GM18498 (cell line): ENCODE measurements at regions not wholly inside any gene's neighbourhood (a gene's known extent, or its start where the extent isn't known, plus 50 kb on each side); places are given as distances from the start of the nearest gene placed in this dataset.
"Not testable (repeated sequence)": the region's sequence is repeated elsewhere in the genome, so short reads cannot be mapped to it uniquely, and the experiment has no call there.

Experiments used
- ATAC-seq: cut with Tn5 transposase; IDR thresholded peaks from one replicate; pipeline ENCODE4 v1.9.1; 2021; ENCODE audit warnings: mild to moderate bottlenecking, moderate library complexity; ENCODE audit not compliant: unreplicated experiment

DNA sequence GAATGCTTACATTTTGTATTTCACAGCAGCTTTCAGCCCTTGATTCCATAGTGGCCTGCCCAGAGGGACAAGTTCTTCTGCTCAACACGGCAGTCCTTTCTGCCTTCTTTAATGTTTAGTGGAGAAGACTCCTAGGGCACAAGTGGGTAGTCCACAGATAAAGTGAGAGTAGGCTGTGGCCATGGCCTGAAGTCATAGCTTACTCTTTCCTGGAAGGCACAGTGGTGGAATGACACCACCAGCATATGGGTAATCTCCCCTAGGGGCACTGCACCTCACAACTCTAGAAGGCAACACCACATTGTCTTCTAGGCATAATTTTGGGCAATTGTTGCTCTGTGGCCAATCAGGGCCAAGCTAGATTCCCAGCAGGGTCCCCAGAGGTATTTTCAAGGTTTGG is 155.4 kb upstream of the MAMLD1 start:
- no peak for ATAC-seq

DNA sequence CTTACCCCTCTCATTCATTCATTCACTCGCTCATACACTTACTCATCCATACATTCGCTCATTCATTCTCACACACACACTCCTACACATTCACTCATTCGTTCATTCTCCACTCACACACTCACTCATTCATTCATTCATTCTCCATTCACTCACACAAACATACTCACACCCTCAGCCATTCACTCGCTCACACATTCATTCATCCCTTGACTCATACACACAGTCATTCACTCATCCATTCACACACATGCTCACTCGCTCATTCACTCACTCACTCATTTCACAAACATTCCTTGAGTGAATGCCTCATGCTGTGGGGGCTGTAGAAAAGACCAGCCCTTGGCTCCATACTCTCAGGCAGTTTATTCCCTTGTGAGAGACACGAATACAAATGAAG is 151.1 kb upstream of the MAMLD1 start:
- ATAC-seq, result no peak

DNA sequence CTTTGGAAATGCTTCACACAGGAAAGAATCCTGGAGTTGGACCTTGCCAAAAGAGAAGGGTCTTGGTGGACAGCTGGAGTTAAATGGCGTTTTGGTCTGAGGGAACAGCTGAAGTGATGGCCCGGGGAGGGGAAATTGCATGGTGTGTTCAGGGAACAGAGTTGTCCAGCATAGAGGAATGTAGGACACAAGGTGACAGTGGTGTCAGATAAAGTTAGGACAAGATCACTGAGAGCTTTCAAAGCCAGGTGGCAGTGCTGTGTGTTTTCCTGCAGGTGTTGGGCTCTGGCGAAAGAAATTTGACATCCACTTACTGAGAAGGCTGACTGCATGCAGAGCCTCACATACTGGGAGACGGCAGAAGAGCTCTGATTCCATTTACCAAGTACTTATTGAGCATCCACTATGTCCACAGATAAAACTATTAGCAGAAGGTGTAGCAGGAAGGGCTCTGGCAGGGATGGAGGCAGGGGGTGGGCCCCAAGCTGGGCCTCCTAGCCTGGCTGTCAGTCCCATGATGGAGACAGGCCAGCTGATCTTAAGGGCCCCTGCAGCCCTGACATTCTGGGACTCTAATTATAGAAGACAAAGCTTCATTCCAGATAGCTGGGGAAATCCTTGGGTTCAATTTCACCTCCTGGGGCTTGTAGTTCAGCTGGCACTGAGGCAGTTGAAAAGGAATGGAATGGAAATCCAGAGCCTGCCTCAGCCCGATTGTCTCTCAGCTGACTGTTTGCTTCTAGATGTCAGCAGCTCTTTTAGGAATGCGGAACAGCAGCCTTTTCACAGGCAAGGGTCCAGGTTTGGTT is 150.2 kb upstream of the MAMLD1 start:
- no peak for ATAC-seq

DNA sequence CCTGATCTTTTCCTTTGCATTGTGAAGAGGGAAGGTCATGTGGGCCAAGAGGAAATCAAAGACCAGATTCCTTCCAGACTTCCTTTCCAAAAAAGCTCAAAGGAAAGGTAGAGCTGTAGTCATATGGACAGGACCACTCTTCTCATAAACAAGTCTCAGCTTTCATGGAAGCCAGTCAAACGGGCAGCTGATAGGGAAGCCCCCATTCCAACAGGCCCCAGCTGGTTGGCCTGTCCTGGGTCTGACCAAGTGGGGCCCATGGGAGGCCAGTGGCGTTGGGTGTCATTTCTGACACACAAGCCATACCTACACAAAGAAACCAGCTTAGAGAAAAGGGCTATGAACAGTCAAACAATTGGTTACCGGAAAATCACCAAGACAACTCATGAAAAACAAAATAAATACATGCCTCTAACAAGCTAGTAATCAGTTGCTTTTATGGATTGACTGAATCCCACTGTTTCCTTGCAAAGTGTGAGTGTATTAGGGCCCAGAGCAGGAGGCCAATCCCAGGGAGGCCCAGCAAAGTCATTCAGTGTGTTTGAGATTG is 149.6 kb upstream of the MAMLD1 start:
- no peak for ATAC-seq

DNA sequence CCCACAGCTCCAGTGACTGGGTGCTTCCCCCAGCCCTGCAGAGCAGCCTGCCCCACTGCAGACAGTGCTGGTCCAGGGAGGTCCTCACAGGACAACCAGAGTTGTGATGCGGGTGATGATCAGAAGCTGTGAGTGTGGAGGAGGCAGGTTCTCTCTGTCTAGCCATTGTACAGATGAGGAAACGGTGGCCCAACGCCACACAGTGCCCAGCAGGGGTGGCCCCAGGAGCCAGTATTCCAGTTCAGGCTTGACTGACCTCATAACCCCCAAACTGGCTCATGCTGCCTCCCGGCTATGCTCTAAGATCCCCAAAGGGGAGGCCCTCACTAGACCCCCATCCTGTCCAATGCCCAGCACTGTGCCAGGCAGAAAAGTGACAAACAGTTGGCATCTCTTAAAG is 147.1 kb upstream of the MAMLD1 start:
- not testable (repeated sequence) for ATAC-seq

DNA sequence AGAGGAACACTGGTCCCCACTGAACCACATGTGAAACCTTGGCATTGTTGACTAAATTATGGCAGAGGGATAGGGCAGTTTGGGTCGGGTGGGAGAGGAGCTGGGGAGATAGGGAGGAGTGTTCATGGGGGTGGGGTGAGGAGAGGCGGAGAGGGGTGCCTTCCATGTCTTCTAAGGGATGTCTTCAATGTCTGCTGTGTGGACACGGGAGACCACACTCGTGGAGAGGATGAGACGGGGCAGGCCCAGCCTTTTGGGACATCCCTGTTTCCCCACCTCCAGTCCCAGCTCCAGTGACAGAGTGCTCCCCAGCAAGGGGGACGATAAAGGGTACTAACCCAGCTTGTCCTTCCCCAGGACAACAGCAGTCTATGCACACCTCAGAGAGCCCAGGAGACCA is 146.4 kb upstream of the MAMLD1 start:
- no peak for ATAC-seq

DNA sequence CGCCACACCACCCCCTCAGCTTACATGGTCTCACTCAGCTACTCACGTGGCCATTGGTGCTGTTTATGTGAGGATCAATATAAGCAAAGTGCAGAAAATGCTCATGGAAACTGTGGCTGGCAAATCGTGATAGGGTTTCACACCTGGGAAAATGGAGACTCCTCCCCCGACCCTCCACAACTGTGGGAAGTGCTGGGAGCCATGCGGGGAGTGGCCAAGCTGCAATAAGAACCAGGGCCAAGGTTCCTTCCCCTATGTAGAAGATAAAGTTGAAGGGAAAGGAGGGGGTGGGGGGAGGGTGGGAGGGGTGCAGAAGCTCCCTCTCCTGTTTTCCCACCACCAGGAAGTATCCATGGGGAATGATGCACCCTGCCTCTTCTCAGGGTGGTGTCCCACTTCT is 145.5 kb upstream of the MAMLD1 start:
- ATAC-seq, result no peak

DNA sequence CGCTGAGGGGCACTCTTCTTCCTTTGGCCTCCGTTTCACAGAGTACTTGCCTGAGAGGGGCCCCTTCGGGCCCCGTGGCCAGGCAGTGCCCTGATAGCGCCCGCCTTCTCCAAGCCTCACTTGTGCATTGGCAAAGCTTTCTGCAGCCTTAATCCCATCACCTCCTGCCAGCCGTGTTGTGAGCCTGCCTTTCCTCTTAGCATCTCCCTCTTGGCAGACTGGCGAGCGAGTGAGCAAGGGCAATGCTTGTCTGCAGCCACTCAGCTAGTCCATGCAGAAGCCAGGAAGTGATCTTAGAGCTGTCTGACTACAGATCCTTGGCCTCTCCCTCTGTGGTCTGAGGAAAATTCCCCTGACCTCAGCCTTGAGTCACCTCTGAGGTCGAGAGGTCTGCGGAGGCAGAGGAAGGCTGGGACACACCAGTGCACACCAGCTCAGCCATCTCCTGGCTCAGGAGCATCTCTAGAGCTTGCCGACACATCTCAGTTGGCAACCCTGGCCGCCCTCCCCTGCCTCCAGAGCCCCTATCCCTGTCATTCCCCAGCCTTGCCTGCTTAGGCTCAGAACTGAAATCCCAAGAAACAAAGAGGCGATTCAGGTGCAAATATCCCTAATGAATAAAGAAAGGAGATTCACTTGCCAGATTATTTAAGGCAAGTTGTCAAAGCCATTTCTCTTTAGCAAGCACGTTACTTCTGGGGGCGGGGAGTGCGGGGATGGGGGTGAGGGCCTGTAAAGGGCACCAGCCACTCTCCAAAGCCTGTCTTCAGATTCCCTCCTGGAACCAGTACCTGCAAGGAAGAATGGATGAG is 143.5 kb upstream of the MAMLD1 start:
- ATAC-seq, result no peak

DNA sequence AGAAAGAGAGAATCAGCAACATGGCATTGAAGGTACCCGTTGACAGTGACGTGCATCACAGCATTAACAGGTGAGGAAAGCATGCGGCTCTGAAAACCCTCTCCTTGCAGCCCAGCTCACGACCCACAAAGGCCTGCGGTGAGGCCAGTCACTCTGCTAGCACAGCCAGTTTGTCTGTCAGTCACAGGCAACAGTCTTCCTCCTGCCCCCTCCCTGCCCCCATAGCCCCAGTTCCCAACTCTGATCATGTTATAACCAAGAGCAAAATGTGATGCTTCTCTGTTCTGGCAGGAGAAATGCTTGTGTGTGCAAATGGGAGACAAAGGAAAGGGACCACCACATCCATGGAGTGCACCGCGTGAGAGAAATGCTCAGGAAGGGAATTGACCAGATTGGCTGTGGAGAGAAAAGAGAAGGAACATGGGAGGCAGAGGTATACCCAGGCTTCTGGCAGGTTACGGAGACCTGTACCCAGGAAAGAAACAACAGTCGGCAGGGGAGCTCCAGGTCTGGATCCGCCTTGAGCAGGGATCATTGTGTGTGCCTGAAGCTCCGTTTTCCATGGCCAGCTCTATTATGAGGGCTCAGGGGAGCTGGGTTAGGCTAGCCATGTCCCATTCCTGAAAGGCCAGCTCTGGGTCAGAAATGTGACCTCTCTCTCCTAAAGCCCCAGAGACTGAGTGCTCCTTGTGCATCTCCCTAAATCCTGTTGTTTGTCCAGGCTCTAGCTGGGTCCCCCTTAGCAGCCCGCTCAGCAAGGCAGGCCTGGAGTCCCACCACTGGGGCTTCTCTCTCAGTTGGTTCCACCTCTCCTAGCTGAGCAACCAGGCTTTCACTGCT is 139.7 kb upstream of the MAMLD1 start:
- ATAC-seq, result no peak

DNA sequence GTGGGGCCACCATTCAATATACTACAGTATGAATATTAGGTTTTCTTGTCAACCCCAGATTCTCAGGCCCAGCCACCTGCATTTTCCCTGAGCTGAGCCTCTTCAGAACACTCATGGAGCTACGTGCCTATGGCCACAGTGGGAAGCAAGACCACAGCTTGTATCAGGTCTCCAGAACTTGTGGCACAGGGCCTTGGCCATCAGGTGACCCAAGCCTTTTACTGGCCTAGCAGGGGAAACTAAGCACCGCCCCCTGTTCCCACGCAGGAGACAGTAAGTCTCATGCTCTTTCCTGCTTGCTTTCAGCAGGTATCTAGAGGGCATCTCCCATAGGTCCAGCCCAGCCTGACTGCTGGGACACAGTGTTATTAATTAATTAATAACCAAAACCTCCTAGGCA is 138.4 kb upstream of the MAMLD1 start:
- no peak for ATAC-seq

DNA sequence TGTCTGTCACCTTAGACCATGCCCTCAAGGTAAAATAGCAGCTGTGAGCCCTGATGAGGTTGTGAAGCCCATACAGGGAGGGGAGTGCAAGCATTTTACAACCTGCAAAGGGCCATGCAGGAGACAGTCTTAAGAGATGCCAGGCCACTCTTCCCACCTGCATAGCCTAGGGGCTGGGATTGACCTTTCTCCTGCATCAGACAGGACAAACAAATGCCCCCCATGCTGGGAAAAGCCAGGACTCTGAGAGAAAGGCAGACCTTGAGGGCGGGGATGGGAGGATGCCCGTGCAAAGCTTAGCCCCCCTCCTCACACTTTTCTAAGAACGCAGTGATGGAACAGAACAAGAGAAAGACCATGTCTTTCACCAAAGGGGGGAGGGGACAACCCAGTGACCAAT is 137.9 kb upstream of the MAMLD1 start:
- ATAC-seq, result no peak

DNA sequence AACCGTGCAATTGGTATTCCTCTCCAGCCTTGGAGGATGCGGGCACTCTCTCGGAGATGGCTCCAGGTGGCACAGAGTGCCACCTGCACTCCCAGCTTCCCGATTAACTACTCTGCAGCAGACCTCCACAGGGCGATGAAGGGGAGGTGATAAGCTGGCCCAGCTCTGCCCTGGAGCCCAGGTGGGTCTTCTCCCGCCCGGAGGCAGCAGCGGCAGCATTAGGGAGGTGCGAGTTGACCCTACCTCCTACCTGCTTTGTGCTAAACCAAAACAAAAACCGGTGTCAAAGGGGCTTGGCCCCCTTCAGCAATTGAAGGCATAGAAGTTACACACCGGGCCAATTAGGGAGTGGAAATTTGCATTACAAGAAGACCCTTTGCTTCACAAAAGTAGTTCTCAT is 137.4 kb upstream of the MAMLD1 start:
- no peak for ATAC-seq

DNA sequence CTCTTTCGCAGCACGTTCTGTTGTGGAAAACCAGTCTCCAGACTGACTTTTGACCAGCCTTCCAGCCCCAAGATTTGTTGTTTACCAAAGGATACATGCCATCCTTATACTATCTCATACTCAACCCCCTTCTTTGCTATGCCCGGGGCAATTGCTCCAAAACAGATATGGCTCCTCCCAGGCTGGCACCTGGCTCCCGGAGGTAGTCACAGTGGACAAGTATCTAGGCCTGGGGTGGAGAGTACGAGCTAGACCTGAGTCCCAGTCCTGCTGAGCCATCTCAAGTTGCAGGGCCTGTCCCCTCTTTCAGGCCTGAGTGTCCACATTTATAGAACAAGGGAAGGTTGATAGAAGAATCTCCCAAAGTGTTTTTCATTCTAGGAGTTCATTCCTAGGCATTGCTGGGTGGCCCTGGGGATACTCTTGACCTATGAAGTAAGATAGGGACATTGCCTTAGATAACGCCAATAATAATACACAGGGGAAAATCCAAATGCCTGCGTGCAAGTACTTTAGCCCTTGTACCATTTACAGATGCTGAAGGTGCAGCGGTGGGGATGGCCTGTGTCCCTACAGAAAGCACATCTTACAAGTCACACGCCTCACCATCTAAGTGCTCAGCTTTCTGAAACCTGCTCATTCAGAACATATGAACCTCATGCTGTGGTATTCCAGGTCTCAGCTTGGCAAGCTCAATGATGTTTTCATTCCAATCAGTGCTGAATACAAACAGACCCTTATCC is 136.7 kb upstream of the MAMLD1 start:
- no peak for ATAC-seq

DNA sequence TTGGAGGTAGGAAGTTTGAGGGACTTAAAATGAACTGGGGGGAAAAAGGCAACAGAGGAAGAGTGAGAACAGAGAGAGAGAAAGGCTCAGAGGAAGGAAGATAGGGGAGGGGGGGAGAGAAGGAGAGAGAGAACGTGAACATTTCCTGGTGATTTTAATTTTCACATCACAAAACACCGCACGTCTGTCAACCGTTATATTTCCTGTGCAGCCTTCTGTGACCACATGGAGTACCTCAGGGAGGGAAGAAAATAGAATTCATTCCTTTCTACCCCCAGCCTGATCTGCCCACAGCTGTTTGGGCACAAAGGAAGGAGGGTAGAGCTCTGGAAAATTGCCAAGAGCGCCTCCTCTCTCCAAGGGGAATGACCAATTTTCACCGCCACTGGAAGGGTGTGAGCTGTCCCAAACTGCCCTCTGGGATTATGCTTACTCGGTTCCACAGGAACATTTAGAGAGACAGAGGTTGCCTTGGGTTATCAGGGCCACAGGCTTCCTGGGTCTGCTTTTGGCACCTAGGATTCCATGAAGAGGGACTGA is 135.7 kb upstream of the MAMLD1 start:
- no peak for ATAC-seq

DNA sequence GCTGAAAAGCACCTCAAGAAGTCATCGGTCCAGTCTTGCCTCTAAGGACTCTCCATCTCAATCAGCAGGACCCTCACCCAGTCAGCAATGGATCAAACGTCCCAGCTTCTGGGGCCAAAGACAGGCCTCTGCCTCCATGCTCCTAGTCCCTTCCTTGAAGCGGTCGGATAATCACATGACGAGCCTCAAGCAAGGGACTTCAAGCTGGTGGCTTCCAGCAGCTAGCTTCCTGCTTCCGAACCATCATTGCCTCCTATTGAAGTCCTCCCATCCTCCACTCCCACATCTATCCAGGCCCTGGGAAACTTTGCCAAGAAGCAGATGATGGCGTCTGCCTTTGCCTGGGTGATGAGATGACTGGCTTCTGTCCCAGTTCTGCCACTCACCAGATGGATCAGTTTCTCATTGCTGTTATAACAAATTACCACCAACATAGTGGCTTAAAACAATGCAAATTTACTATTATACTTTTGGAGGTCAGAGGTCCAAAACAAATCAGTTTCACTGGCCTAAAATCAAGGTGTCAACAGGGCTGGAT is 135.2 kb upstream of the MAMLD1 start:
- ATAC-seq, result no peak

DNA sequence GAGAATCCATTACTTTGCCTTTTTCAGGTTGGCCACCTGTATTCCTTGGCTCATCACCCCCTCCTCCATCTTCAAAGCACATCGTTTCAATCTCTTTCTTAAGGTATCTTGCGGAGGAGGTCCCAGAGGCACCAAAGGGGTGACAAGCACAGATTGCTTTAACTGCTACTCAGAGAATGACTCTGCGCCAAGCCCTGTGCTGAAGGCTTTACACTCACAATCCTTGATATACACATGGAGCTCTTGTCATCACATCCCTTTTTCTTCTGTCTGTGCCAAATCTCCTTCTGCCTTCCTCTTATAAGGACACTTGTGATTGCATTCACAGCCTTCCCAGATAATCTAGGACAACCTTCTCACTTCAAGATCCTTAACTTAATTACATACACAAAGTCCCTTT is 134.7 kb upstream of the MAMLD1 start:
- ATAC-seq, result no peak

DNA sequence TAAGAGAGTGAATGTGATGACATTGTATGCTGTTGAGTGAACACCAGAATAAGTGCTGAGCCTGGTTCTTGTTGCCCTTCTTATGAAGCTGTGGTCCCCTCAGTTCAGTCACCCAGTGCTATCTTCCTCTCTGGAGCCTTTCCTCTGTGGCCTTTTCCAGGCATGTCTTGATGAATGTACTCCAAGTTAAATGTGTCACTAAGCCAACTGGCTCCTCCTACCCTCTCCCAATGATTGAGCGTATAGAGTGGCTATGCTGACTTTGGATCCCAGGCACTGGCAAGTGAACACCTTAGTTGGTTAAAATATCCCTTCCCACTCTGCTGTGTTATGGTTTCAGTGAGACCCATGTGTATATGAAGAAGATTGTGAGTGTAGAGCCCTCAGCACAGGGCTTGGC is 134.1 kb upstream of the MAMLD1 start:
- no peak for ATAC-seq

DNA sequence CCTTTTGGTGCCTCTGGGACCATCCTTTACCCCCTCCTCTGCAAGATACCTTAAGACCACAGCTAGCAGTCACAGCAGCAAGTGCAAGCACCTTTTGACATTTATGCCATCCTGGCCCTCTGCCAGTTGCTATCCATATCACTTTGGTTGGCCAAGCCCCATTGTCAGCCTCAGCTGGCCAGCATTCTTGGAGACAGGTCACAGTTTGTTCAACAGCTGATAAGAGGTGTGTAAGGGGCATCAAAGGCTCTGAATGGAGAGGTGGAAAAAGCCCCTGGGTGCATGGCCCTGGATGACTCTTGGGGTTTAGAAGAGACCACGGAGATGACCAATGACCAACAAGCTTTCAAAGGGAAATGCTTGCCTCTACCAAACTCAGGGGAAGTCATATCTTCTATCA is 133.6 kb upstream of the MAMLD1 start:
- ATAC-seq, result no peak

DNA sequence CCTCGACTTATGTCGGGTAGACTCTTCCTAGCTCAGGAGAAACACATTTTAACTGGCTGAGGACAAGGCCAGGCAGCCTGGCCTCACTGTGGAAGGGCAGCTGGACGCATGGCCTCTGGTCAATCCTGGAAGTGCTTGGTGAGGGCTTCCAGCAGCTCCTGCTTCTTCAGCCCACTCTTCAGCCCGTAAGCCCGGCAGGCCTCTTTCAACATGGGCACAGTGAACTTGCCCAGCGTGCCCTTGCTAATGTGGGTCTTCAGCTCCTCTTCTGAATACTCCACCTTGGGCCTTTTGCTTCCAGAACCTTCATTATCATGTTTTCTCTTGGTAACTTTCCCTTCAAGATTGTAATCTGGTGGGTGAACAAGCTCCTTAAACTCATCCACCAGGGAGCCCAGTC is 132.2 kb upstream of the MAMLD1 start:
- ATAC-seq, result not testable (repeated sequence)

DNA sequence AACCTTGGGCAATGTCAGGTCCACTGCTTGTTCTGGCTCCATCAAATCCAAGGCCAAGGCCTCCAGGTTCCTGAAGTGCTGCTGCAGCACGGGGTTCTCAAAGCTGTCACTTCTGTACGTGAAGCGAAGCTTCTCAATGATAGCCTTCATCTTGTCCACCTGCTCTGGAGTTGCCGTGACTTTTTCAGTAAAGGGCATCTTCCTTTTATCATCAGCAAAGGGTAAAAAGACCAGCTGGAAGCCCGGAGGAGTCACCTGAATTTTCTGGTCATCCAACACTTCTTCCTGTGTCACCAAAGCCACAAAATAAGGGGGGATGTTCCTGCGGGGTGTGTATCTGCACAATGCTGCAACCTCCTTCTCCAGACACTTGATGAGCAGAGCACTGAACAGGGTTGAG is 131.7 kb upstream of the MAMLD1 start:
- ATAC-seq, result not testable (repeated sequence)
